MG63 (cell line): ENCODE measurements at regions not wholly inside any gene's neighbourhood (a gene's known extent, or its start where the extent isn't known, plus 50 kb on each side); places are given as distances from the start of the nearest gene placed in this dataset.
"Not testable (repeated sequence)": the region's sequence is repeated elsewhere in the genome, so short reads cannot be mapped to it uniquely, and the experiment has no call there.

Experiments used
- DNase-seq: peaks from one replicate; pipeline ENCODE4 v3.0.0-alpha.2; 2020
- H3K27me3 ChIP-seq: fragments of 250-450 bp; sonication (Bioruptor Pico); 2 replicates; pipeline ENCODE4 v1.5.1; 2020; ENCODE audit warnings: mild to moderate bottlenecking, moderate library complexity
- H3K36me3 ChIP-seq: fragments of 250-450 bp; sonication (Bioruptor Pico); 2 replicates; pipeline ENCODE4 v1.5.1; 2020; ENCODE audit warnings: mild to moderate bottlenecking, moderate library complexity
- H3K4me3 ChIP-seq: fragments of 250-450 bp; sonication (Bioruptor Pico); 2 replicates; pipeline ENCODE4 v1.5.1; 2020; ENCODE audit warnings: mild to moderate bottlenecking, moderate library complexity
- H3K9me3 ChIP-seq: fragments of 250-450 bp; sonication (Bioruptor Pico); 2 replicates; pipeline ENCODE4 v1.5.1; 2020; ENCODE audit warnings: mild to moderate bottlenecking, moderate library complexity

DNA sequence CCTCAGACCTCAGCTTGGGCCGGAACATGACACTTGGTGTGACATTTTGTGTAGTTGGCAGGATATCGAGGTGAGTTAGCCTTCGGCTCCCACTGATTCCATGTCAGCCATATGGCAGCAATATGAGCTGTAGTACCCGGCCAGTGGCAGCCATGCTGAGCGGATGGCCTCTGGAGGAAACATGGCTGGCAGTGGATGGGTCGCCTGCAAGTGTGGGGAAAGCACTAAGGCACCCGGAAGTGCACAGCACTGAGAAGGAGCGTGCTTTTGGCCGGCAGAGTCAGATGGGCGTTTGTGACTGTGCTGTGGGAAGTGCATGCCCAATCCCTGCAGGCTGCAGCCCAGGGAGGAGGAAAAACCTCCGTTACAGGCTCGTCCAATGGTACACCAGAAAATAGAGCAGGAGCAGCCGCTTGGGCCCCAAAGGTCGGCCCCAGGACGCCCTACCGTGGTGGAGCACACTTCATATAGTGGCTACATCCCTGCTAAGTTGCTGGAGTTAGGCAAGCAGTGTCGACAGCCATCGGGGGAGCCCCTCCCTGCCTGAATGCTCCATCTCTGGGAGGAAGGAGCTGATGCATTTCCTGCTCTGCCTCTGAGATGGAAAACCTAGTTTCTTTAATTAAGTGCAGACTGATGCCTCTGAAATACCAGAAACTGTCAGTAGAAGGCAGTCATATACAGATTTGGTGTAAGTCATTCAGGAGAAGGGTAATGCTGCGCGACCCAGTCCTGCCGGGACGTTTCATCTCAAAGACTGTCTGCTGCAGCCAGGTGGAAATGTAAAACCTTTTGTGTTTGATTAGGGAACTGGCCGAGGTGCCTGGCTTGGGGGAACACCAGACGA, 2185.8 kb upstream of the ACO1 start:
- Histone ChIP-seq H3K9me3 (no peaks in the 10 kb centered on the region), H3K27me3 (no peaks in the 10 kb centered on the region), H3K36me3 (no peaks in the 10 kb centered on the region), H3K4me3 (no peak overlapping the region)
- DNase-seq: no peak

DNA sequence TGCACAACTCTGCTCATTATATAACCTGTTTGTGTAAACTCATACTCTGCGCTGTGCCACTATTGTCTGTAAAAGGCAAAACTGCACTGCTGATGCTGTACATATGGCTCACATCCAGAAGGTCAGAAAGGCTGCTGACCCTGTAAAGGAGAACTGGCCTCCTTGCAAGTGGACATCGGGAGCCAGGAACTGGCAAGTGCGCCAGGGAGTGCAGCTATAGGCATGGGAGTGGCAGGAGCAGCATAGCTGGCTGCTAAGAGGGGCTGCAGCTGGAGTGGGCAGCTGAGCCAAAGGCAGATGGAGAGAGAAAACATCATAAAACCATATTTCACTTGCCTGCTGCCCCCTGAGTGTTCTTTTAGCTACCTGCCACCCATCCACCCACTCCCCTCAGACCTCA, 2183.4 kb upstream of the ACO1 start:
- H3K4me3 ChIP-seq: no peak overlapping the region
- H3K9me3 ChIP-seq: no peaks in the 10 kb centered on the region
- DNase-seq: no peak
- H3K27me3 ChIP-seq: no peaks in the 10 kb centered on the region
- no peaks in the 10 kb centered on the region for H3K36me3 ChIP-seq

DNA sequence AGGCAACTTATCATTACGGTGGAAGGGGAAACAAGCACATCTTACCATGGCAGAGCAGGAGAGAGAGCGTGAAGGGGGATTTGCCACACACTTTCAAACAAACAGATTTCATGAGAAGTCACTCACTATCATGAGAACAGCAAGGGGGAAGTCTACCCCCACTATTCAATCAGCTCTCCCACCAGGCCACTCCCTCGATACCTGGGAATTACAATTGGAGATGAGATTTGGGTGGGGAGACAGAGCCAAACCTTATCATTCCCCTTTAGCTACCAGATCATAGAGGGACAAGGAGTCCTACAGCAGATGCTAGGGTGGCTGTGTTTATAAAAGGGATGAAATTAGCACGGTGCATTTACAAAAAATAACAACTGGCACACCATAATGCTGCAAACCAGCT, 2149.4 kb upstream of the ACO1 start:
- Histone ChIP-seq H3K27me3 (no peaks in the 10 kb centered on the region), H3K9me3 (no peaks in the 10 kb centered on the region), H3K4me3 (no peak overlapping the region), H3K36me3 (no peaks in the 10 kb centered on the region)
- no peak for DNase-seq

DNA sequence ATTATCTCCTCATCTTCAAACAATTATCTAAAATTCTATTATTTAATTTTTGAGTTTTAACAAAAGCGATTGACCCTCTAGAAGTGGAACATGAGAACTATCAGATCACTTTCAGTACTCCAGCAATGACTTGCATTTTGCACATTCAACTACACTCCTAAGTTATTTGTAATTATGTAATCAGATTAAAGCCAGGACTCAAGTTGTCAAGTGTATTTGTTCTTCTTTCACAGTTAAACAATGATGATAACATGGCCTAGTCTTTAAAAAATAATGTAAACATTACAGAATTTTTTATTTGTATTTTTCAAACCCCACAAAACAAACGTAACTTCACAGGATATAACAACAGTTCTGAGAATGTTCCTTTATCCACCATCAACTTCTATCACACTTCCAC, 2148.9 kb upstream of the ACO1 start:
- Histone ChIP-seq H3K4me3 (no peak overlapping the region), H3K9me3 (no peaks in the 10 kb centered on the region), H3K36me3 (no peaks in the 10 kb centered on the region), H3K27me3 (no peaks in the 10 kb centered on the region)
- DNase-seq: no peak

DNA sequence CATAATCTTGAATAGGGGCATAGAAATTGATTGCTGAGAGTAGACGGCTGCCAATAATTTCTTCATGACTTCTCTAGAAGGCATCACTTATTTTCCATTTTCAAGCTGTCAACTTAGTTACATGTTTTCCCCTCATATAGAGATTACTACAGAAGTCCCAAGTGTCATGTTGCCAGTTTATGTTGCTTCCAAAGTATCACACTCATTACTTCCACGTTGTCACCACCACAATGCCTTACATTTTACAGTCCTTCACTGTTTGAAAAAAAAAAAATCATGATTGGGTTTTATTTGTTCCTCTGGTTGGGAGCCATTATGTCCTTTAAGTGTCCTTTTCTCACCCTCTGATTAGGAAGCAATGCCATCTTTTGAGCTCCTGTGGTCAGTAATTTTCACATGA, 2144.6 kb upstream of the ACO1 start:
- Histone ChIP-seq H3K4me3 (no peak overlapping the region), H3K9me3 (no peaks in the 10 kb centered on the region), H3K36me3 (no peaks in the 10 kb centered on the region), H3K27me3 (no peaks in the 10 kb centered on the region)
- DNase-seq: no peak

DNA sequence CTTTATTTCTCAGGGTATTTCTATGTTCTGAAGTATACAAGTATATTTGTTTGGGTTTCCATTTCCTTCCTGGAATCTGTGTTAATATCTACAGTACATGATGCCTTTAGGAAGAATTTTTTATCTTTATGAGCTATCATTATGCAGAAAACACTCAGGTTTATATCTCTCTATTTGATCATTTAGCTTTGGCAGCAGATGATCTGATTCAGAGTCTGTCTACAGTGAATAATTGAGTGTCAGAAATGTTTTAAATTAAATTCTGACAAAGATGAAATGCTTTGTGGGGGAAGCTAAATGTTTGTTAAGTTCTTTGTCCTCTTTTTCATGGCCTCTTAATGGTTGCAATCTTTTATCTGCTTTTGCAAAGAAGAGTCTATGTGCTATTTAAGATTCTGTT, 2141.0 kb upstream of the ACO1 start:
- no peaks in the 10 kb centered on the region for H3K27me3 ChIP-seq
- no peaks in the 10 kb centered on the region for H3K36me3 ChIP-seq
- no peak overlapping the region for H3K4me3 ChIP-seq
- no peak for DNase-seq
- no peaks in the 10 kb centered on the region for H3K9me3 ChIP-seq

DNA sequence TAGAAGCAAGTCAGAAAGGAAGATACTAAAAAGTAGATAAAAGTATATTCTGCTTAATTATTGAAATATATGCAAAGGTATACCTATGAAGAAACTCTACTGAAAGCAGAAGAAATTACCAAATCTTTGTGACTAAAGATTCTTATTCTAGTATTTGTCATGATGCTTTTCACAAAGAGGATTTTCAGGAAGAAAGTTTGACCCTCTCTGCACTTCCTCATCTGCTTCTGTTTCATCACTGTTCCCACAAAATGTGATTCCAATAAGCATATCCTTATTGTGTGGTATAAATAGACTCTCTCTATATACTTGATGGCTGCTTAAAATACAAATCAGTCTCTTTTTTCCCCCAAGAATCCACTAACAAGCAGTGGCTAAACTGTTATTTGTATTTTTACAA, 2139.6 kb upstream of the ACO1 start:
- no peak overlapping the region for H3K4me3 ChIP-seq
- H3K27me3 ChIP-seq: no peaks in the 10 kb centered on the region
- no peaks in the 10 kb centered on the region for H3K9me3 ChIP-seq
- no peak for DNase-seq
- H3K36me3 ChIP-seq: no peaks in the 10 kb centered on the region

DNA sequence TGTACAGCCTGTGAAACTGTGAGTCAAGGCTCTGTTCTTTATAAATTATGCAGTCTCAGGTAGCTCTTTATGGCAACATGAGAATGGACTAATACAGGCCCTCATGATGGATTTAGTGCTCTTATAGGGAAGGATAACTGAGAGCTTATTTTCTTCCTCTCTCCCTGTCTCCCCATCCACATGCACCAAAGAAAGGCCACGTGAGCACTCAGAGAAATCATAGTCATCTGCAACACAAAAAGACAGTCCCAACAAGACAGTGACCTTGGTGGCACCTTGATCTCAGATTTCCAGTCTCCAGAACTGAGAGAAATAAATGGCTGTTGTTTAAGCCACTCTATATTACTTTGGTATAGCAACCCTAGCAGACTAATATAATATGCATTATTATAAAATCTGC, 2133.6 kb upstream of the ACO1 start:
- H3K36me3 ChIP-seq: no peaks in the 10 kb centered on the region
- no peak for DNase-seq
- H3K4me3 ChIP-seq: no peak overlapping the region
- no peaks in the 10 kb centered on the region for H3K9me3 ChIP-seq
- H3K27me3 ChIP-seq: no peaks in the 10 kb centered on the region

DNA sequence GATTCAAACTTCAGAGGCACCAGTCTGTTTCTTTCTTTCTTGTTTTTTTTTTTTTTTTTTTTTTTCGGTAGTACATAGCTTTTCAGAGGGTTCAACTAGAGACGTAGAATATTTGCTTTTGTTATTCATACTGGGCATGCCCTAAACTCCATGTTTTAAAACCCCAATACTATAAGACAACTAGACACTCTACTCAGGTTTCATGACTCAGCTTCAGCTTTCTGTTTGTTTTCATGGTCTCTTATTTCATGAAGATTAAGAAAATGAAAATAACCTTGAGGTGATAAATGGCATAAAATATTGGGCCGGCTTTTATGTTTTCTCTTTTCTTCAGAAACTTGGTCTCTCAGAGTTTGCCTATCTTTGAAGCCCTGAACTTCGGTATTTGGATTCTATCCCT, 2126.3 kb upstream of the ACO1 start:
- H3K27me3 ChIP-seq: no peaks in the 10 kb centered on the region
- H3K36me3 ChIP-seq: no peaks in the 10 kb centered on the region
- H3K4me3 ChIP-seq: no peak overlapping the region
- DNase-seq: no peak
- no peaks in the 10 kb centered on the region for H3K9me3 ChIP-seq

DNA sequence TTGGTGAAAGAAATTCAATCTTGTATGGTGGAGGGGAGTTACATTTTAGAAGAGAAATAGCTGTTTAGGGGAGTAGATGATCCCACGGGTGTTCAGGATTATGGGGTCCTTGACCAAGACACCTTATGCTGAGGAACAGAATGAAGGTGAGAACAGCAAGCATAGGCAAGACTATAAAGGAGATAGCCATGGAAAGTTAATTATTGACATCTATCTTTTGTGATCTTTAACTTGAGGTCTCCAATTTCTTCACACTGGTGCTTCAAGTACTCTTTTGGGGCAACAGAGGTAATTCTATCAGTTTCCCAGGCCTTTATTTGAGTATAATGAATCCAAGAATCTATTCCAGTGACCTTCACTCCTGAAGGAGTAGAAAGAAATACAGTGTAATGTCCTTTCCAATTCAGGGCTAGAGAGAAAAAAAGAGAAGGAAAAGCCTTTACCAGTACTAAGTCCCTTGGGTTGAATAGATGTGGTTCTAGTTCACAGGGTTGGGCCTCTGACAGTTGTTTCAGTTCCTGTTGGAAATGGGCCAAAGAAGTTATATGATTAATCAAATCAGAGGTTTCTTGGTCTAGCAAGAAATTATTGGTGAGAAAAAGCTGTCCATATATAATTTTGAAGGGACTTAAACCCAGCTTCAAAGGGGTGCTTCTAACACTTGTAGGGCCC, 2104.1 kb upstream of the ACO1 start:
- Histone ChIP-seq H3K36me3 (no peaks in the 10 kb centered on the region), H3K27me3 (no peaks in the 10 kb centered on the region), H3K9me3 (no peaks in the 10 kb centered on the region), H3K4me3 (no peak overlapping the region)
- DNase-seq: no peak

DNA sequence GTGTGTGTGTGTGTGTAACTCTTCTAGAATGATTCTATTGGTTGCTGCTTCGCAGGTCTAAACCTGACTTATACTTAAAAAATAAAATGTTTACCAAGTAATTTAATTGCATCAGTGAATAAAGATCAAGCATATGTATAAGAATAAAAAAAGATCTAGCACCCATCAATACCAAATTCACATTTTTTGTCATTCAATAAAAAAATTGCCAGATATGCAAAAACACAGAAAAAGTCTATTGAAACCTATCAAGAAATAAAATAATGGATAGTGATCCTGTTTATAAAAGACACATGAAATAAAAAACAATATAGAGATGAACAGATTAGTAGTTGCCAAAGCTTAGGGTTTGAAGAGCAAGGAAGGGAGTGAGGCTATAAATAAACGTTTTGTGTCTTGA, 2095.0 kb upstream of the ACO1 start:
- H3K9me3 ChIP-seq: no peaks in the 10 kb centered on the region
- no peak overlapping the region for H3K4me3 ChIP-seq
- H3K36me3 ChIP-seq: no peaks in the 10 kb centered on the region
- no peak for DNase-seq
- H3K27me3 ChIP-seq: no peaks in the 10 kb centered on the region

DNA sequence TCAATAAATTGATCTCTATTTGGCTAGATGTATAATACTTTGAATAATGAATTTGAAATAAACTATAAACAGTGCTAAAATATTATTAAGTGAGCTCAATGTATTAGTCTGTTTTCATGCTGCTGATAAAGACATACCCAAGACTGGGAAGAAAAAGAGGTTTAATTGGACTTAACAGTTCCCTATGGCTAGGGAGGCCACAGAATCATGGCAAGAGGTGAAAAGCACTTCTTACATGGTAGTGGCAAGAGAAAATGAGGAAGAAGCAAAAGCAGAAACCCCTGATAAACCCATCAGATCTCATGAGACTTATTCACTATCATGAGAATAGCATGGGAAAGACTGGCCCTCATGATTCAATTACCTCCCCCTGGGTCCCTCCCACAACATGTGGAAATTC, 2092.4 kb upstream of the ACO1 start:
- H3K4me3 ChIP-seq, H3K27me3 ChIP-seq, H3K36me3 ChIP-seq, H3K9me3 ChIP-seq, DNase-seq: not testable (repeated sequence)

DNA sequence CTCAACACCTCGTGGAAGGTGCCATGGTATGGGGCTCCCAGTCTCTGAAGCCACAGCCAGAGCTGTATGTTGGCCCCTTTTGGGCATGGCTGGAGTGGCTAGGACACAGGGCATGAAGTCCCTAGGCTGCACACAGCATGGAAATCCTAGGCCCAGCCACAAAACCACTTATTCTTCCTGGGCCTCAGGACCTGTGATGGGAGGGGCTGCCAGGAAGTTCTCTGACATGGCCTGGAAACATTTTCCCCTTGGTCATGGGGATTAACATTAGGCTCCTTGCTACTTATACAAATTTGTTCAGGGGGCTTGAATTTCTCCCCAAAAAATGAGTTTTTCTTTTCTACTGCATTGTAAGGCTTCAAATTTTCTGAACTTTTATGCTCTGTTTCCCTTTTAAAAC, 2091.2 kb upstream of the ACO1 start:
- Histone ChIP-seq H3K9me3 (no peaks in the 10 kb centered on the region), H3K36me3 (no peaks in the 10 kb centered on the region), H3K4me3 (no peak overlapping the region), H3K27me3 (no peaks in the 10 kb centered on the region)
- no peak for DNase-seq

DNA sequence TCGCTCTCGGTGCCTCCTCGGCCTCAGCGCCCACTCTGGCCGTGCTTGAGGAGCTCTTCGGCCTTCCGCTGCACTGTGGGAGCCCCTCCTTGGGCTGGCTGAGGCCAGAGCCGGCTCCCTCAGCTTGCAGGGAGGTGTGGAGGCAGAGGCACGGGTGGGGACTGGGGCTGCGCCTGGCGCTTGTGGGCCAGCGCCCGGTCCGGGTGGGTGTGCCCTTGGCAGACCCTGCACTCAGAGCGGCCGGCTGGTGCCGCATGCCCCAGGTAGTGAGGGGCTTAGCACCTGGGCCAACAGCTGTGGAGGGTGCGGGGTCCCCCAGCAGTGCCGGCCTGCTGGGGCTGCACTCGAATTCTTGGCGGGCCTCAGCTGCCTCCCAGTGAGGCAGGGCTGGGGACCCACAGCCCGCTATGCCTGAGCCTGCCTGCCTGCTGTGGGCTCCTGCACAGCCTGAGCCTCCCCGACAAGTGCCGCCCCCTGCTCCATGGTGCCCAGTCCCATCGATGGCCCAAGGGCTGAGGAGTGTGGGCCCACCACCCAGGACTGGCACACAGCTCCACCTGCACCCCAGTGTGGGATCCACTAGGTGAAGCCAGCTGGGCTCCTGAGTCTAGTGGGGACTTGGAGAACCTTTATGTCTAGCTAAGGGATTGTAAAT, 2085.2 kb upstream of the ACO1 start:
- H3K9me3 ChIP-seq: no peaks in the 10 kb centered on the region
- H3K4me3 ChIP-seq: no peak overlapping the region
- no peaks in the 10 kb centered on the region for H3K27me3 ChIP-seq
- H3K36me3 ChIP-seq: no peaks in the 10 kb centered on the region
- DNase-seq: no peak

DNA sequence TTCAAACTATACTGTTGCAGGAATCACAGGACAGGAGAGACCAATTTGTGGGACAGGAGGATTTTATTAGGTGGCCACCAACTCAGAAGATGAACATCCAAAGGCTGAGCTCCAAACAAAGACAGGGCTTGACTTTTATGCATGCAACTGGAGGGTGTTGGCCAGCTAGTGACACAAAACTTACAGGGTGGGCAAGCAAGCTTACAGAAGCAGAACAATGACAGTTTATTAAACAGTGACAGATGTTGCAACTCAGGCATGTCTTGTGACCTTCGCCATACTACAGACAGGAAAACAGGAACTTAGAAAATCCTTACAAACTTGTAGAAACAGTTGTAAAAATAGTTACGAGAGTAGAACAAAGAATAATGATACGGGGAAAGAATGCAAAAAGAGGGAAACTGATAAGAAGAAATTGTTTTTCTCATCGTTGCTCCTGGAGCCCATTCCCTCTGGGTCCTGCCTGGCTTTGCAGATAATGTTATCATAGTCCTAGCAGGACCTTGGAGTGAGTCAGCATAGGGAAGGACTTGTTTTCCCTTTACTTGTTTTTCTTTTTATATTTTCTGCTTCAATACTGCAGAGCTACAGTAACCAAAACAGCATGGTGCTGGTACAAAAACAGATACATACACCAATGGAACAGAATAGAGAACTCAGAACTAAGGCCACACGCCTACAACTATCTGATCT, 2083.0 kb upstream of the ACO1 start:
- Histone ChIP-seq H3K36me3 (no peaks in the 10 kb centered on the region), H3K4me3 (no peak overlapping the region), H3K9me3 (no peaks in the 10 kb centered on the region), H3K27me3 (no peaks in the 10 kb centered on the region)
- DNase-seq: no peak

DNA sequence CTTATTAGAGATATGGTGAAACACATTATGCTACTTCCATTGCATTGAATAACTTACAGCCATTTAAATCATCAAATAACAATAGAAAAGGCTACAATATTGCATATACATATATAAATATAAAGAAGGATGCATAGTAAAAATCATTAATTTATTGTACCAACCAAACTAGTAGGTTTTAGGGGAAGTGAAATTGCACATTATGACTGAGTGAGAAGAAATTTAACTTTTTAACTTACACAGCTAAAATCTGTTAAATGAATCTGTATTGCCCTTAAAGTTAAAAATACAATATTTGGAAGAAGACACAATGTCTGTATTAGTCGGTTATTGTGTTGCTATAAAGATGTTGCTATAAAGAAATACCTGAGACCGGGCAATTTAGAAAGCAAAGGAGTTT, 2073.7 kb upstream of the ACO1 start:
- no peak overlapping the region for H3K4me3 ChIP-seq
- no peaks in the 10 kb centered on the region; the same call in 1 of the 2 replicates for H3K9me3 ChIP-seq
- no peak for DNase-seq
- no peaks in the 10 kb centered on the region for H3K36me3 ChIP-seq
- no peaks in the 10 kb centered on the region for H3K27me3 ChIP-seq

DNA sequence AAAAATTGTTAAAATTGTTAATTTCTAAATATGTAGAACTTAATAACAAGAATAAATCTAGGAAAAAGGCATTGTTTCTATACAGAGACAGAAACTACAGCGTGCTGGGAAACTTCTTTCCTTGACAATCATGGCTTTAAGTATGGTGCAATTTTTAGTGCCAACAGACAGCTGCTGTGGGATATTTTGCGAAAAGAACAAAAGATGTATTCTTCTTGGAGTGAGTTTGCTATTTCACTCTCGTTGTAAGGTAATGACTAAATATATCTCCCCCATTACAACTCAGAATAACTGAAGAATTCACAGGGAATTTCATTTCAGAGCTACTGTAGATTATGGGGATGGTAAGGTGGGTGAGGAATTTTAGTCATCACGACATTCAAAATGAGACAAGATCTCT, 2055.0 kb upstream of the ACO1 start:
- no peaks in the 10 kb centered on the region for H3K9me3 ChIP-seq
- H3K4me3 ChIP-seq: no peak overlapping the region
- no peak for DNase-seq
- no peaks in the 10 kb centered on the region for H3K27me3 ChIP-seq
- no peaks in the 10 kb centered on the region for H3K36me3 ChIP-seq
